SK-N-SH (cell line): ENCODE measurements at regions not wholly inside any gene's neighbourhood (a gene's known extent, or its start where the extent isn't known, plus 50 kb on each side); places are given as distances from the start of the nearest gene placed in this dataset.

ENCODE experiments used
- CTCF ChIA-PET: fragments of 300-600, 350-600 bp; formaldehyde crosslinking; extraction: SDS; loops from one replicate; lab custom pipeline; 2021; lab: Yijun Ruan, JAX
- POLR2A ChIA-PET: fragments of 350-600 bp; sonication (Branson Sonifier 250); formaldehyde crosslinking; extraction: SDS; loops from one replicate; lab custom pipeline; 2020; ENCODE audit warnings: antibody characterized with exemption, inconsistent platforms; lab: Yijun Ruan, JAX
- DNase-seq: peaks from one replicate; pipeline ENCODE4 v3.0.0; 2012
- H2AFZ ChIP-seq: fragments of 200-600 bp; sonication (generic); 2 replicates; pipeline ENCODE4 v1.8.1; 2016; ENCODE audit warnings: antibody characterized with exemption, mild to moderate bottlenecking, low read depth
- H3F3A ChIP-seq: fragments of 200-600 bp; sonication (generic); replicated peaks from 2 replicates; pipeline ENCODE3; 2016; ENCODE audit warnings: antibody characterized with exemption, mild to moderate bottlenecking; ENCODE audit not compliant: insufficient read depth
- H3K27ac ChIP-seq, 2 experiments: fragments of 200-500 bp in 1 of 2; fragments of 200-600 bp in 1 of 2; sonication (Bioruptor generic) in 1 of 2; sonication (generic), shearing (Covaris generic) in 1 of 2; 2 replicates each; pipeline versions ENCODE4 v1.5.1 to v1.6.1; 2014 to 2016; ENCODE audit warnings: low read depth in 2 of 2, inconsistent platforms in 1 of 2, low read length in 1 of 2, mild to moderate bottlenecking in 1 of 2, mixed read lengths in 1 of 2
- H3K27me3 ChIP-seq: fragments of 200-600 bp; sonication (generic), shearing (Covaris generic); 2 replicates; pipeline ENCODE4 v1.6.1; 2016; ENCODE audit warnings: mixed run types; ENCODE audit not compliant: insufficient read depth
- H3K36me3 ChIP-seq, 2 experiments: fragments of 200-500 bp in 1 of 2; fragments of 200-600 bp in 1 of 2; sonication (Bioruptor generic) in 1 of 2; sonication (generic) in 1 of 2; replicated peaks in 1 of 2; 2 replicates each; pipeline versions ENCODE3 to v1.5.1; 2014 to 2016; ENCODE audit warnings: low read length in 1 of 2, mild to moderate bottlenecking in 1 of 2; ENCODE audit not compliant: insufficient read depth in 2 of 2, control insufficient read depth in 1 of 2
- H3K4me1 ChIP-seq, 2 experiments: fragments of 200-500 bp in 1 of 2; fragments of 200-600 bp in 1 of 2; sonication (Bioruptor generic) in 1 of 2; sonication (generic), shearing (Covaris generic) in 1 of 2; 2 replicates each; pipeline versions ENCODE4 v1.5.1 to v1.6.1; 2014 to 2016; ENCODE audit warnings: low read depth in 1 of 2, low read length in 1 of 2, mixed run types in 1 of 2; ENCODE audit not compliant: insufficient read depth in 2 of 2, control insufficient read depth in 1 of 2
- H3K4me2 ChIP-seq: fragments of 200-600 bp; sonication (generic), shearing (Covaris generic); 2 replicates; pipeline ENCODE4 v1.6.1; 2017; ENCODE audit warnings: mixed run types
- H3K4me3 ChIP-seq, 2 experiments: fragments of 200-500 bp in 1 of 2; fragments of 200-600 bp in 1 of 2; sonication (Bioruptor generic) in 1 of 2; sonication (generic), shearing (Covaris generic) in 1 of 2; 2 replicates each; pipeline versions ENCODE4 v1.5.1 to v1.8.1; 2014 to 2016; ENCODE audit warnings: low read depth in 2 of 2, inconsistent platforms in 1 of 2, low read length in 1 of 2, mild to moderate bottlenecking in 1 of 2, mixed read lengths in 1 of 2, moderate library complexity in 1 of 2
- H3K79me2 ChIP-seq: fragments of 200-600 bp; sonication (generic); 2 replicates; pipeline ENCODE4 v1.8.1; 2017; ENCODE audit warnings: mild to moderate bottlenecking; ENCODE audit not compliant: insufficient read depth
- H3K9ac ChIP-seq: fragments of 200-600 bp; sonication (generic); 2 replicates; pipeline ENCODE4 v1.6.1; 2017; ENCODE audit warnings: mixed run types
- H3K9me2 ChIP-seq: fragments of 200-600 bp; sonication (generic); 2 replicates; pipeline ENCODE4 v1.6.1; 2017; ENCODE audit warnings: mixed run types
- H3K9me3 ChIP-seq: fragments of 200-600 bp; sonication (generic); 2 replicates; pipeline ENCODE4 v1.6.1; 2017; ENCODE audit warnings: mixed run types, mild to moderate bottlenecking, moderate library complexity
- H4K20me1 ChIP-seq: fragments of 200-600 bp; sonication (generic); 2 replicates; pipeline ENCODE4 v1.6.1; 2017; ENCODE audit warnings: mild to moderate bottlenecking, mixed run types; ENCODE audit not compliant: insufficient read depth
- CHD2 ChIP-seq: fragments of 150-350 bp; IDR thresholded peaks from 2 replicates; pipeline ENCODE4 v1.6.1; 2018; ENCODE audit warnings: low read length; ENCODE audit not compliant: partially characterized antibody
- CTCF ChIP-seq: fragments of 200-600 bp; sonication (generic); IDR thresholded peaks from 2 replicates; pipeline ENCODE4 v1.6.1; 2017; ENCODE audit warnings: antibody characterized with exemption, mild to moderate bottlenecking, moderate library complexity
- EZH2phosphoT487 ChIP-seq: fragments of 200-600 bp; sonication (generic); IDR thresholded peaks from 2 replicates; pipeline ENCODE4 v1.6.1; 2017; ENCODE audit warnings: low read depth, mixed run types, mild to moderate bottlenecking, antibody characterized with exemption, moderate library complexity, borderline replicate concordance
- POLR2AphosphoS5 ChIP-seq: IDR thresholded peaks from 2 replicates; pipeline ENCODE4 v1.6.1; 2012; ENCODE audit warnings: low read depth, low read length
- RCOR1 ChIP-seq: fragments of 150-350 bp; IDR thresholded peaks from 2 replicates; pipeline ENCODE4 v1.6.1; 2017; ENCODE audit warnings: antibody characterized with exemption, low read length
- SIN3A ChIP-seq: IDR thresholded peaks from 2 replicates; pipeline ENCODE4 v1.6.1; 2012; ENCODE audit warnings: low read depth, mild to moderate bottlenecking, low read length, moderate library complexity, borderline replicate concordance
- SMC3 ChIP-seq: IDR thresholded peaks from 2 replicates; pipeline ENCODE4 v1.6.1; 2012; ENCODE audit warnings: low read depth, low read length, improper control_type of control experiment
- TAF1 ChIP-seq: IDR thresholded peaks from 2 replicates; pipeline ENCODE4 v1.6.1; 2012; ENCODE audit warnings: low read depth, mild to moderate bottlenecking, low read length, moderate library complexity, borderline replicate concordance
- TCF12 ChIP-seq: IDR thresholded peaks from 2 replicates; pipeline ENCODE4 v1.4.0; 2012
- TEAD4 ChIP-seq: IDR thresholded peaks from 2 replicates; pipeline ENCODE4 v1.4.0; 2012; ENCODE audit warnings: mild to moderate bottlenecking, borderline replicate concordance; ENCODE audit not compliant: insufficient read depth
- USF2 ChIP-seq: fragments of 150-350 bp; IDR thresholded peaks from 2 replicates; pipeline ENCODE4 v1.6.1; 2017; ENCODE audit warnings: antibody characterized with exemption, low read length, low read depth, borderline replicate concordance
- WGBS: methylation state at CpG from one replicate; pipeline ENCODE4 v1.1.6; 2017; ENCODE audit warnings: low lambda C conversion rate; 5-methylcytosine and 5-hydroxymethylcytosine counted together
- TF ChIP-seq, protein P1 (sequence below): IDR thresholded peaks from 2 replicates; pipeline ENCODE4 v1.4.0; 2012; ENCODE audit warnings: low read depth, borderline replicate concordance
- TF ChIP-seq, protein P2 (sequence below): IDR thresholded peaks from 2 replicates; pipeline ENCODE4 v1.4.0; 2012; ENCODE audit warnings: low read depth, borderline replicate concordance
- TF ChIP-seq, protein P3 (sequence below): IDR thresholded peaks from 2 replicates; pipeline ENCODE4 v1.6.1; 2012; ENCODE audit warnings: mild to moderate bottlenecking, low read depth, low read length, moderate library complexity

DNA sequence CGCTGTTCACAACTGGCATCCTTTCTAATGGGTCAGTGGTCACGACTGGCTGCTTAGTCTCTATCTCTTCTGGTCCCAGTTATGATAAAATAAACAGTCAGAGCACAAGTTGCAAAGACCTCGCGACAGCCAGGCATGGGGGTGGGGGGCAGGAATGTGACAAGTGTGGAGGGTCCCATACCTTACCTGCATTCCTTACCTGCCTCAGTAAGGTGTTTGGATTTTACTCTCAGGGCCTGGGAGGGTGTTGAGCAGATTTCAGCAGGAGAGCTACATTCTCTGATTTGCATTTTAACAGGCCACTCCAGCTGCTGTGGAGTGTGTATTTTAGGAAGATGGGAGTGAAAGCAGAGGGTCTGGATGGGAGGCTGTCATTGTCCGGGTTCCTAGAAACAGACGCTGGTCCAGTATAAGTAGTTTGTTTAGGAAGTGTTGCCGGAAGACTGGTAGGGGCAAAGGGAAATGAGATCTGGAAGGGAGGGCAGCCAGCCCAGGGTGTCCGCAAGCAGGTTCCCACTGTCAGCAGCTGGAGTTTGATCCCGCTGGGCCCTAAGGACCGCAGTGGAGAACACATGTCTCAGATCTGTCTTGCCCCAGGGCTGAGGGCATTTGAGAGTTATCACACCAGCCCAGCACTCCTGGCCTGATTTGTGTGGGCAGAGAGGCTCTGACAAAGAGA, 920.0 kb downstream of the UQCRFS1 start:
- Histone ChIP-seq H3K9me2 (no peaks in the 10 kb centered on the region), H3K4me2 (no peak overlapping the region), H4K20me1 (no peaks in the 10 kb centered on the region), H3K4me1 (no peaks in the 10 kb centered on the region; a peak in 1 of 4 replicates), H3K27ac (no peak overlapping the region), H3K9me3 (no peaks in the 10 kb centered on the region), H3K36me3 (no peaks in the 10 kb centered on the region), H3K79me2 (no peaks in the 10 kb centered on the region), H2AFZ (no peak overlapping the region), H3K27me3 (no peaks in the 10 kb centered on the region), H3F3A (no peaks in the 10 kb centered on the region), H3K4me3 (no peak overlapping the region), H3K9ac (no peak overlapping the region)
- CTCF ChIA-PET, result no interaction called here
- WGBS, result 40% methylated on average over 10 of the region's 10 CpGs
- POLR2A ChIA-PET, result no interaction called here
- no peak for TF ChIP-seq TEAD4
- no peak for TF ChIP-seq TCF12
- no peak for TF ChIP-seq TAF1
- TF ChIP-seq SIN3A, result no peak
- TF ChIP-seq, protein P1, sequence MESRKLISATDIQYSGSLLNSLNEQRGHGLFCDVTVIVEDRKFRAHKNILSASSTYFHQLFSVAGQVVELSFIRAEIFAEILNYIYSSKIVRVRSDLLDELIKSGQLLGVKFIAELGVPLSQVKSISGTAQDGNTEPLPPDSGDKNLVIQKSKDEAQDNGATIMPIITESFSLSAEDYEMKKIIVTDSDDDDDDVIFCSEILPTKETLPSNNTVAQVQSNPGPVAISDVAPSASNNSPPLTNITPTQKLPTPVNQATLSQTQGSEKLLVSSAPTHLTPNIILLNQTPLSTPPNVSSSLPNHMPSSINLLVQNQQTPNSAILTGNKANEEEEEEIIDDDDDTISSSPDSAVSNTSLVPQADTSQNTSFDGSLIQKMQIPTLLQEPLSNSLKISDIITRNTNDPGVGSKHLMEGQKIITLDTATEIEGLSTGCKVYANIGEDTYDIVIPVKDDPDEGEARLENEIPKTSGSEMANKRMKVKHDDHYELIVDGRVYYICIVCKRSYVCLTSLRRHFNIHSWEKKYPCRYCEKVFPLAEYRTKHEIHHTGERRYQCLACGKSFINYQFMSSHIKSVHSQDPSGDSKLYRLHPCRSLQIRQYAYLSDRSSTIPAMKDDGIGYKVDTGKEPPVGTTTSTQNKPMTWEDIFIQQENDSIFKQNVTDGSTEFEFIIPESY, result no peak
- TF ChIP-seq RCOR1, result no peak
- no peak for TF ChIP-seq EZH2phosphoT487
- TF ChIP-seq POLR2AphosphoS5, result no peak
- TF ChIP-seq SMC3, result no peak
- TF ChIP-seq, protein P2, sequence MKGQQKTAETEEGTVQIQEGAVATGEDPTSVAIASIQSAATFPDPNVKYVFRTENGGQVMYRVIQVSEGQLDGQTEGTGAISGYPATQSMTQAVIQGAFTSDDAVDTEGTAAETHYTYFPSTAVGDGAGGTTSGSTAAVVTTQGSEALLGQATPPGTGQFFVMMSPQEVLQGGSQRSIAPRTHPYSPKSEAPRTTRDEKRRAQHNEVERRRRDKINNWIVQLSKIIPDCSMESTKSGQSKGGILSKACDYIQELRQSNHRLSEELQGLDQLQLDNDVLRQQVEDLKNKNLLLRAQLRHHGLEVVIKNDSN, result no peak
- TF ChIP-seq USF2, result no peak
- no peak for TF ChIP-seq CHD2
- TF ChIP-seq CTCF, result no peak
- TF ChIP-seq, protein P3, sequence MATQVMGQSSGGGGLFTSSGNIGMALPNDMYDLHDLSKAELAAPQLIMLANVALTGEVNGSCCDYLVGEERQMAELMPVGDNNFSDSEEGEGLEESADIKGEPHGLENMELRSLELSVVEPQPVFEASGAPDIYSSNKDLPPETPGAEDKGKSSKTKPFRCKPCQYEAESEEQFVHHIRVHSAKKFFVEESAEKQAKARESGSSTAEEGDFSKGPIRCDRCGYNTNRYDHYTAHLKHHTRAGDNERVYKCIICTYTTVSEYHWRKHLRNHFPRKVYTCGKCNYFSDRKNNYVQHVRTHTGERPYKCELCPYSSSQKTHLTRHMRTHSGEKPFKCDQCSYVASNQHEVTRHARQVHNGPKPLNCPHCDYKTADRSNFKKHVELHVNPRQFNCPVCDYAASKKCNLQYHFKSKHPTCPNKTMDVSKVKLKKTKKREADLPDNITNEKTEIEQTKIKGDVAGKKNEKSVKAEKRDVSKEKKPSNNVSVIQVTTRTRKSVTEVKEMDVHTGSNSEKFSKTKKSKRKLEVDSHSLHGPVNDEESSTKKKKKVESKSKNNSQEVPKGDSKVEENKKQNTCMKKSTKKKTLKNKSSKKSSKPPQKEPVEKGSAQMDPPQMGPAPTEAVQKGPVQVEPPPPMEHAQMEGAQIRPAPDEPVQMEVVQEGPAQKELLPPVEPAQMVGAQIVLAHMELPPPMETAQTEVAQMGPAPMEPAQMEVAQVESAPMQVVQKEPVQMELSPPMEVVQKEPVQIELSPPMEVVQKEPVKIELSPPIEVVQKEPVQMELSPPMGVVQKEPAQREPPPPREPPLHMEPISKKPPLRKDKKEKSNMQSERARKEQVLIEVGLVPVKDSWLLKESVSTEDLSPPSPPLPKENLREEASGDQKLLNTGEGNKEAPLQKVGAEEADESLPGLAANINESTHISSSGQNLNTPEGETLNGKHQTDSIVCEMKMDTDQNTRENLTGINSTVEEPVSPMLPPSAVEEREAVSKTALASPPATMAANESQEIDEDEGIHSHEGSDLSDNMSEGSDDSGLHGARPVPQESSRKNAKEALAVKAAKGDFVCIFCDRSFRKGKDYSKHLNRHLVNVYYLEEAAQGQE, result no peak
- DNase-seq, result peak; percentile 11
